GM21825 (cell line): ENCODE measurements at regions not wholly inside any gene's neighbourhood (a gene's known extent, or its start where the extent isn't known, plus 50 kb on each side); places are given as distances from the start of the nearest gene placed in this dataset.
A peak's percentile ranks its signal among the peaks of the same experiment; 100 is the strongest.
"Not testable (repeated sequence)": the region's sequence is repeated elsewhere in the genome, so short reads cannot be mapped to it uniquely, and the experiment has no call there.

Source experiments
- ATAC-seq: cut with Tn5 transposase; IDR thresholded peaks from one replicate; pipeline ENCODE4 v1.9.1; 2021; ENCODE audit warnings: mild to moderate bottlenecking, moderate library complexity; ENCODE audit not compliant: unreplicated experiment

GRCh38 chr21:17340081-17340480 lies 172.8 kb upstream of the CXADR start:
- no peak for ATAC-seq

GRCh38 chr21:17343055-17343454 lies 169.8 kb upstream of the CXADR start:
- no peak for ATAC-seq

GRCh38 chr21:17348357-17348756 lies 164.5 kb upstream of the CXADR start:
- ATAC-seq = no peak

DNA sequence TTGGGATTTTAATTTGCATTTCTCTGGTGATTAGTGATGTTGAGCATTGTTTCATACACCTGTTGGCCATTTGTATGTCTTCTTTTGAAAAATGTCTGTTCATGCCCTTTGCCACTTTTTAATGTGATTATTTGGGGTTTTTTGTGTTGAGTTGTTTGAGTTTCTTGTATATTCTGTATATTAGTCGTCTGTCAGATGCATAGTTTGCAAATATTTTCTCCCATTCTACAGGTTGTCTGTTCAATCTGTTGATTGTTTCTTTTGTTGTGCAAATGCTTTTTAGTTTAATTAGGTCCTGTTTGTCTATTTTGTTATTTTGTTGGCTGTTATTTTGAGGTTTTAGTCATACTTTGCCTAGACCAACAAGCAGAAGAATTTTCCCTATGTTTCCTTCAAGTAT lies 164.0 kb upstream of the CXADR start:
- ATAC-seq = no peak

DNA sequence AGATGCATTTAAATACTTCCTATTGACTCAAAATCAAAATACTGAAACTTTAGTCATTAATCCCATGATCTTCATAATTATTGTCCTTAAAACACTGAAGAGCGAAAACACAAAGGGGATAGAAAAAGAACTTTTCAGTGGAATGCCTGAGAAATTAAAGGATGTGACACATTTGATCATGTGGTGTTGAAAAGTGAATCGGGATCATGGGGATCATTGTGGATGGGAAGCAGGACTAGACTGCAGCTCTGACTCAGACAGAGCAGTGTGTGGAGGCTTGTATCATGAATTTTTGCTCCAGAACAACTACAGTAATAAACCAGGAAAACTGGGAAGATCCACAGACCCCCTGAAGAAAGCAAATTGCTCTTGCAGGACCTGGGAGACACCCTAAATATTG lies 161.1 kb upstream of the CXADR start:
- ATAC-seq = no peak

GRCh38 chr21:17352996-17353655 lies 159.7 kb upstream of the CXADR start:
- no peak for ATAC-seq

DNA sequence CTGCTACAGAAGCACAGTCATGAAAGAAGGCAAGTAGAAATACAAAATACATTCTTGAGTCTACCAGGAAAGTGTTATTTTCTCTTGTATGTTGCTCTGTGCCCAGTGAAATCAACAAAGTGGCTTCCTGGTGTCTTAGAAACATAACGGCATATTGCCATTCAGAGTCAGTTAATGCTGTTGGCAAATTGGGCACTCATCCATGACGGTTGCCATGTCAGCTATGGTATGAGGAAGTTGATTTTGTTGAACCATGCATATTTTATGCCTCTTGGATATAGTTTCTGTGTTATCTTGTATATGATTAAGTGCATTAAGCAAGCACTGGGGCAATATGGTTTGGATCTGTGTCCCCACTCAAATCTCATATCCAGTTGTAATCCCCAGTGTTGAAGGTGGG lies 153.1 kb upstream of the CXADR start:
- no peak for ATAC-seq

GRCh38 chr21:17368748-17369363 lies 144.0 kb upstream of the CXADR start:
- ATAC-seq = no peak

GRCh38 chr21:17370263-17370662 lies 142.6 kb upstream of the CXADR start:
- ATAC-seq = no peak

- no peak for ATAC-seq
Measured at GRCh38 chr21:17370916-17371315, 141.9 kb upstream of the CXADR start.

GRCh38 chr21:17371450-17371849 lies 141.4 kb upstream of the CXADR start:
- no peak for ATAC-seq

- no peak for ATAC-seq
Measured at GRCh38 chr21:17372200-17372599, 140.6 kb upstream of the CXADR start.

- ATAC-seq = no peak
Measured at GRCh38 chr21:17386498-17386897, 126.3 kb upstream of the CXADR start.

- ATAC-seq = peak; percentile 50
Measured at GRCh38 chr21:17387030-17387617, 125.7 kb upstream of the CXADR start.

GRCh38 chr21:17388226-17388625 lies 124.6 kb upstream of the CXADR start:
- ATAC-seq = no peak

GRCh38 chr21:17389311-17389710 lies 123.5 kb upstream of the CXADR start:
- no peak for ATAC-seq

GRCh38 chr21:17390569-17390968 lies 122.3 kb upstream of the CXADR start:
- ATAC-seq = no peak

GRCh38 chr21:17391811-17392340 lies 121.0 kb upstream of the CXADR start:
- ATAC-seq = no peak

GRCh38 chr21:17393413-17393812 lies 119.4 kb upstream of the CXADR start:
- no peak for ATAC-seq

- no peak for ATAC-seq
Measured at GRCh38 chr21:17396948-17397347, 115.9 kb upstream of the CXADR start.

DNA sequence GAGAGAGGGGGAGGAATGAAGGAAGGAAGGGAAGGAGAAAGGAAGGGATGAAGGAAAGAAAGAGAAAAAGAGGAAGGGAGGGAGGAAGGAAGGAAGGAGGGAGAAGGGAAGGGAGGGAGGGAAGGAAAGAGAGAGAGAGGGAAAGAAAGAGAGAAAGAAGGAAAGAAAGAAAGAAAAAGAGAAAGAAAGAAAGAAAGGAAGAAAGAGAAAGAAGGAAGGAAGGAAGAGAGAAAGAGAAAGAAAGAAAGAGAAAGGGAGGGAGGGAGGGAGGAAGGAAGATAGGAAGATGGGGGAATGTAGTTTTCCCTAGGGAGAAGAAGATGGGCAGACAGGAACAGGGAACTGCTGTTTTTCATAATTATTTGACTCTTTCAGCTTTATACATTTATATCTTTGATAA lies 115.1 kb upstream of the CXADR start:
- ATAC-seq = no peak

- ATAC-seq = not testable (repeated sequence)
Measured at GRCh38 chr21:17398954-17399353, 113.9 kb upstream of the CXADR start.
